ENCODE measurements at regions not wholly inside any gene's neighbourhood (a gene's known extent, or its start where the extent isn't known, plus 50 kb on each side); places are given as distances from the start of the nearest gene placed in this dataset.
A peak's percentile ranks its signal among the peaks of the same experiment; 100 is the strongest.

- TF ChIP-seq CTCF (IDR thresholded peaks at IDR 0.05; ENCODE audit: insufficient read depth, low read depth, low read length) = no peak
- peak; percentile 34 for DNase-seq (ENCODE audit: low read depth)
- no peak overlapping the region for H3K4me3 ChIP-seq (ENCODE audit: low read depth, low read length)
These were observed 107.2 kb upstream of the FAM180A start for GRCh38 chr7:135855846-135856245.

GRCh38 chr7:135853499-135853898, 104.9 kb upstream of the FAM180A start:
- TF ChIP-seq CTCF (IDR thresholded peaks at IDR 0.05; ENCODE audit: insufficient read depth, low read depth, low read length) = no peak
- DNase-seq (ENCODE audit: low read depth) = peak; percentile 31

GRCh38 chr7:135853008-135853407, 104.4 kb upstream of the FAM180A start:
- no peak for DNase-seq (ENCODE audit: low read depth)
- H3K4me3 ChIP-seq (ENCODE audit: low read depth, low read length) = no peak overlapping the region
- TF ChIP-seq CTCF (IDR thresholded peaks at IDR 0.05; ENCODE audit: insufficient read depth, low read depth, low read length) = no peak

More at GRCh38 chr7:135853499-135853898, 104.9 kb upstream of the FAM180A start:
- no peak overlapping the region for H3K4me3 ChIP-seq (ENCODE audit: low read depth, low read length)

GRCh38 chr7:135847242-135847641, 98.6 kb upstream of the FAM180A start:
- no peak overlapping the region for H3K4me3 ChIP-seq (ENCODE audit: low read depth, low read length)
- no peak for TF ChIP-seq CTCF (IDR thresholded peaks at IDR 0.05; ENCODE audit: insufficient read depth, low read depth, low read length)
- DNase-seq (ENCODE audit: low read depth) = no peak

GRCh38 chr7:135846339-135846738, 97.7 kb upstream of the FAM180A start:
- no peak overlapping the region for H3K4me3 ChIP-seq (ENCODE audit: low read depth, low read length)
- no peak for DNase-seq (ENCODE audit: low read depth)
- TF ChIP-seq CTCF (IDR thresholded peaks at IDR 0.05; ENCODE audit: insufficient read depth, low read depth, low read length) = no peak

- no peak overlapping the region for H3K4me3 ChIP-seq (ENCODE audit: low read depth, low read length)
- TF ChIP-seq CTCF (IDR thresholded peaks at IDR 0.05; ENCODE audit: insufficient read depth, low read depth, low read length) = no peak
- DNase-seq (ENCODE audit: low read depth) = peak; percentile 14
These were observed 96.9 kb upstream of the FAM180A start for GRCh38 chr7:135845415-135846075.

GRCh38 chr7:135844903-135845302, 96.3 kb upstream of the FAM180A start:
- no peak for DNase-seq (ENCODE audit: low read depth)
- no peak for TF ChIP-seq CTCF (IDR thresholded peaks at IDR 0.05; ENCODE audit: insufficient read depth, low read depth, low read length)
- H3K4me3 ChIP-seq (ENCODE audit: low read depth, low read length) = no peak overlapping the region
